NCI-H748 treated with DMSO at 0.1 percent for 48 hours (cell line): ENCODE measurements at regions not wholly inside any gene's neighbourhood (a gene's known extent, or its start where the extent isn't known, plus 50 kb on each side); places are given as distances from the start of the nearest gene placed in this dataset.
"Not testable (repeated sequence)": the region's sequence is repeated elsewhere in the genome, so short reads cannot be mapped to it uniquely, and the experiment has no call there.

Experiments used
- DNase-seq: peaks from one replicate; lab custom pipeline; 2025; lab: John Stamatoyannopoulos, UW

DNA sequence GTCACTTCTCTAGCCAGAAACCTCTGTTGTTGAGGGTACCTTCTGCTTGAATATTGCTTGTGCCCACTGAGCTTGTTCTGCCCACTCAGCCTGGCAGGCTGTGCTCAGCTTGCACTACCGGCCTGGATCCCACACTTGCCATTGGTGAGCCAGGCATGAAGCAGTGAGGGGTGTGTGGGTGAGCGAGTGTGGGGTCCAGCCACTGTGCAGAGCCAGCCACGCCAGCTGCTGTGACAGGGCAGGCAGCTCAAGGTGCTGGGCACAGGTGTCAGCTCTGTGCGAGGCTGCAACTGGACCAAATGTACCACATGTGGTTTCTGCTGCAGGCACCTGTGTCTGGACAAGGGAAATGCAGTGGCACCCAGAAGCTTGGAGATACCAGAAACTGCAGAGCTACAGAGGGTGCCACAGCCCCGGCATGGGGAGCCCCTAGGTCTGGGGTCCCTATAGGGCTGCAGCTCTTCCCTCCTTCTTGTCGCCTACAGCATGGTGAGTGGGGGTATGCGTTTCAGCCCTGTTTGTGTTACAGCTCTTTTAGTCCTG is 305.1 kb upstream of the RIOK2 start:
- DNase-seq = no peak

DNA sequence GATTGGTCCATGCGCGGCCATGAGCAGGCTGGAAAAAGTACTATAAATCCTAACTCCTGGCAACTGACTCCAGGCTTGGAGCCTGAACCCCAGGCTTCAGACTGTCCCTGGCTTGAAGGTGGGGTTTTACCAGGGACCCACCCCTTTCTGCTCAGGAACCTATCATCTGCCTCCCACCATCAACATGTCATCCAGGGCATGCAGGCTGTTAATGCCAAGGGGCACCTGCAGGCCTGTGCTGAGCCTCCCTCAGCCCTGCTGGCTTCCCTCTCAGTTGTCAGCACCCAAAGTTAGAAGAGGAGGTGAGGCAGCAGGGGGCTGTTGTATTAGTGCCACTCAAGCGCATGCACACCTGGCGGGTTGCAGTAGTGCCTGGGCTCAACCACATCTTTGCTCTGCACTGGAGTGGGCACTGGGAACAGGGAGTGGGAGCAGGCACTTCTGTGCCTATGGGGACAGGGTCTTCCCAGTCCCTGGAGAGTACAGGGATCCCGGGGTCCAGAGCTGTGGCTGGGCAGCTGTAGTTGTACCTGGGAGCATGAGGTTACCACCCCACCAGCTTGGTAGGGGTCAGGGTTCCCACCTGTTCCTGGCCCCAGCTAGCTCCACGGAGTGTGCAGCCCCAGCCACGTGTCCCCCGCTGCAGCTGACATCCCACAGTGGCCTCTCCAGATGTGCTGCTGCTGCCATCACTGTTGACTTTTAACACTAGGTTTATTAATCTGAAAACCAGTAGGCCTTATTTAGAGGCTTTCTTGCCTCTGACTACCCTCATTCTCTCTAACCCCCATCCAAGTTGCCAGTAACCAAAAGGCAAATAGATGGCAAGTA is 306.2 kb upstream of the RIOK2 start:
- no peak for DNase-seq

DNA sequence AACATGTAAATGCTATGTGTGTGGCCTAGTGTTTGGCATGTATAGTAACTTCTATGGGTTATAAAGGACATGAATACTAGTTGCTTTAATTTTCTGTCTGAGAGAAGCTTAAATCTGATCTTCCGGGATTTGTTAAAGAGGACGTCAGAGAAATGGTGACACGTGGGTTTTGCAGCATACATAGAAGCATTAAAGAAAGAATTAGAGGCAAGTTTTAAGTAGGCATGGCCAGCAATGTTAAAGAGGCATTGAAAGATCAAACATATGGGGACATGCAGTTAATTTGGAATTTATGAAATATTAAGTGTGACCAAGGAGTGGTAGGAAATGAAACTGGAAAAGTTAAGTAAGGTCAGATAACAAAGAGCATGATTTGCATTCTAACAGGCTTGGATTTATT is 311.4 kb upstream of the RIOK2 start:
- DNase-seq = no peak

DNA sequence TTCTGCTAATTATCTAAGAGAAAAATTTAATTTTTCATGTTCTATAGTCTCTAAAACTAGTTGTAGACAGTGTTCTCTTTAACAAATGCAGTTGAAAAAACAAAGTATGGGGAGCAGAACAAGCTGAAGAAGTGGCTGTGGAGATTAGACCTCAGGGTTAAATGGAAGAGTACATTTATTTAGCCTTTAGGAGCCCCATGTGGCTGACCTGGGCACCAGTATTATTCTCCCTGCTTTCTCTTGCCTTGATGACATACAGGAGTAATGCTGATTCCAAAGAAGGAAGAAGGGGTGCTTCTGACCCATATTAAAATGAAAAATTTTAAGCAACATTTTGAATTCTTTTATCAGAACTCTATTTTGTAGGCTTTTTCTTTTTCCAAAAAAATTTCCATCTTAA is 312.3 kb upstream of the RIOK2 start:
- no peak for DNase-seq

DNA sequence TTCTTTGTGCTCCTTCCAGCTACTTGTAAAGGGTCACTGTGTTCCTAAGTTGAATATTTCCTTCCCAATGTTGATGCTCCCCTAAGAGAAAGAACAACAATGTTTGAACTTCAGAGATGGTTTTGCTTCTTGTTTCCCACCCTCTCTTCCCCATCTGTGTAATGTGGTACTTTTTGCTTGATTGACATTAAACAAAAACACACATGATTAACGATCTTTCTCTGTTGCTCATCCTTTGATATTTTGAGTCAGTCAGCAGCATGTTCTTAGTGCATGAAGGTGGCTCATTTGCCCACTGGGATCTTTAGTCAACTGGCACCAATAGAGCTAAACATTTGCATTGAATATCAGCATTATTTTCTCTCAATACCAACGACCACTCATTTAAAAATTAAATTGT is 313.0 kb upstream of the RIOK2 start:
- no peak for DNase-seq

DNA sequence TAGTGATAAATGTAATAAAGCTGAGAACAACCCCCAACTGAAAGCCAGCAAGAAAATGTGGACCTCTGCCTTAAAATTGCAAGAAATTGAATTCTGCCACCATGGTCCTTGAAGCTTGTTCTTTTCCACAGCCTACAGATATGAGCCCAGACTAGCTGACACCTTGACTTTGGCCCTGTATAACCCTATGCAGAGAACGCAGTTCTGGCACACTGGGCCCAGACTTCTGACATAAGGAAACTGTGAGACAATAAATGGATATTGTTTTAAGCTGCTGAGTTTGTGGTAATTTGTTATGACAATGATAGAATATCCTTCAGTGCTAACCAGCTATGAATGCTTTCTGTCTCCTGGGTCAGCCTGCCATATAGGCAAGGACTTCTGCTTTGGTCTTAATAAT is 315.6 kb upstream of the RIOK2 start:
- DNase-seq = no peak

DNA sequence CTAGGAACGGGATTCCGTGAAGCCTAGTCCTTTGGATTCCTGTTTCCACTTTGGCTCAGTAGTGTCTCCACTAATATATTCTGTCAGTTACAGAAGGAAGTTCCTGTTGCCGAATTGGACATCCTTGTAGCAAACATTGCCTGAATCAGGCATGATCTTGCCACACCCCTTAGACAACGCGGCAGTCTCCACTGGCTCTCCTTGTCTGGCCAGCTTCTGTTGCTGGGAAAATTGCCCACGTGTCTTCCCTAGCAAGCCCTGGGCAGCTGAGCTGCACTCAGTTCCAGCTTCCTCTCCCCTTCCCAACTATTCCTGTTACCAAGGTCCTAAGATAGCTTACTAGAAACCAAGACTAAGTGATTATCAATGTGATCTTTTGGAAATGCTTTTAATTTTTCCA is 316.6 kb upstream of the RIOK2 start:
- DNase-seq = no peak

DNA sequence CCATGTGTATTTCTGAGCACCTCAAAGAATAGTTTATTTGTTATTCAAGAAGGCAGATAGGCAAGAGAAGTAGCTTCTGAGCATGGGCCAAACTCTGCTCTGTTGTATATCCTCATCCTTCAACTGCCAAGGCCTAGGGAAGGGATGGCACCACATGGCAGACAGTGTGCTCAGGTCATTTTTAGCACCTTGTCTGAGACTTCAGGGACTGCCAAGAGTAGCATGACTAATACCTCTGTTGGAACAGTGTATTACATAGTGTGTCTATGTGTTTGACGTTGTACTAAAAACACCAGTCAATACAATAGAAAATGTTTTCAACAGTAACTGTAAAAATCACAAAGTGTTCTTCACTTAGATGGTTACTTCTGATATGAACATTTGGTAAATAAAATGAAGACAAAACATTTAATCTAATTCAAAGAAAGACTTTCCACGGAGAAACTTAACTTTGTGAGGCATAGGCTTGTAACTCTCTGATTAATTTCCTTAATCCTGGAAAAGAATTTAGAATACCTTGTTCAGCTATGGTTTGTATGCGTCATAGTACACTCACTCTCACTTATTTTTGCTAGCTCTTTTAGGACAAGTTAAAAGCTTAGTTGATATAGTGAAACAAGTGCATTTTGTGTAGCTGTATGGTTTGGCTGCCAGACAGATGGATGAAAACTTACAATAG is 318.4 kb upstream of the RIOK2 start:
- DNase-seq = no peak

DNA sequence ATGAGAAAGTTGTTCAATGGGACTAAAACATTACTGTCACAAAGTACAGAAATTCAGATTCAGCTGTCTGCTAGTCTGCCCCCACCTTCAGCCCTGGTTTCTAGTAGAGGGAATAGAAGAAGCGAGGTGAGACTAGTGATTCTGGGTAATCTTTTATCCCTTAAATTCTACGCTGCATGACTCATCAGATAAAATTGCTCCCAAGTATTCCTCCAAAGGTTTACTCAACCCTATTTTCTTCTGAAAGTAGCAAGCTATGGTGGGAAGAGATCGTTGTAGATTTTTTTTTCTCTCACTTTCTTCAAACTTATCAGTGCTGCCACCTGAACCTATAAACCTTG is 318.9 kb upstream of the RIOK2 start:
- DNase-seq = no peak

DNA sequence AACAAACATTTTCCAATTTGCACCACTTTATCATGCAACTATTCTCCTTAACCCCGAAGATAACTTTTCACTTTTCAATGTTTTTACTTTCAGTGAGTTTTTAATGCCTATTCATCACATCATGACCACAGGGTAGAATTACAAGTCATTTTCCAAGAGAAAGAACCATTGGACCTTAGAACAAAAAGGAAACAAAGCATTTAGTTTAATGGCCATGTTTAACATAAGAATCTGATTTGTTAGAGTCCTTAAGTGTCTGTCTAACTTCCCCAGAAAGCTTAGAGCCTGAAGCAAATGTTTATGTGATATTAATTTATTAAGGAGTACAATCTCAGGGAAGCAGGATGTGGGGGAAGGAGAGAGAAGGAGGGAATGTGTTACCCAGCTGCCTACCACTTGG is 325.8 kb upstream of the RIOK2 start:
- no peak for DNase-seq

DNA sequence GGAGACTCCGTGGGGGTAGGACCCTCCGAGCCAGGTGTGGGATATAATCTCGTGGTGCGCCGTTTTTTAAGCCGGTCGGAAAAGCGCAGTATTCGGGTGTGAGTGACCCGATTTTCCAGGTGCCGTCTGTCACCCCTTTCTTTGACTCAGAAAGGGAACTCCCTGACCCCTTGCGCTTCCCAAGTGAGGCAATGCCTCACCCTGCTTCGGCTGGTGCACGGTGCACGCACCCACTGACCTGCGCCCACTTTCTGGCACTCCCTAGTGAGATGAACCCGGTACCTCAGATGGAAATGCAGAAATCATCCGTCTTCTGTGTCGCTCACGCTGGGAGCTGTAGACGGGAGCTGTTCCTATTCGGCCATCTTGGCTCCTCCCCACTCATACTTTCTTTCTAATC is 336.5 kb upstream of the RIOK2 start:
- not testable (repeated sequence) for DNase-seq

DNA sequence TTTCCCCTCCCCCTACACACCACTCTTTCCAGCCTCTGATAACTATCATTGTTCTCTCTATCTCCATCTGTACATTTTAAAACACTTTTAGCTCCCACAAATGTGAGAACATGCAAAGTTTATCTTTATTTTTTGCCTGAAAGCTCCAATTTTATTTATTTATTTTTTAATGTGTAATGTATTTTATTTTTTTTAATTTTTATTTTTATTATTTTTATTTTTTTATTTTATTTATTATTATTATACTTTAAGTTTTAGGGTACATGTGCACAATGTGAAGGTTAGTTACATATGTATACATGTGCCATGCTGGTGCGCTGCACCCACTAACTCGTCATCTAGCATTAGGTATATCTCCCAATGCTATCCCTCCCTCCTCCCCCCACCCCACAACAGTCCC is 340.3 kb upstream of the RIOK2 start:
- not testable (repeated sequence) for DNase-seq

DNA sequence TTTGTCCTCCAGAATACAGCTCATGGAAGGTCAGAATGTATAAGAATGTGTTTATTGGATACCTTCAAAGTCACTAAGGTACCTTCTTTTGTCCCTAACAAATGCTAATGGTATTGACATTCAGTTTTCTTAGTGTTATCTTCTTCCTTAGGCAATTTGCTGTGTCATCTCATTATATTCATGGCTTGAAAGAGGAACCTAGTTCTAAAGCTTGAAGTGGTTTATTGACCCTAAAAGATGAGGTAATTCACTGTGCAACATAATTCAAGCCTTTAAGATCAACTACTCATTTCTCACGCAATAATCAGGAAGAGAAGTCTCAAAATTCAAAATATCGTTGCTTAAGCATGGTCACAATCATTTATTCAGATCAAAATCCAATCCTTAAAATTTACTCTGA is 342.7 kb upstream of the RIOK2 start:
- DNase-seq = no peak

DNA sequence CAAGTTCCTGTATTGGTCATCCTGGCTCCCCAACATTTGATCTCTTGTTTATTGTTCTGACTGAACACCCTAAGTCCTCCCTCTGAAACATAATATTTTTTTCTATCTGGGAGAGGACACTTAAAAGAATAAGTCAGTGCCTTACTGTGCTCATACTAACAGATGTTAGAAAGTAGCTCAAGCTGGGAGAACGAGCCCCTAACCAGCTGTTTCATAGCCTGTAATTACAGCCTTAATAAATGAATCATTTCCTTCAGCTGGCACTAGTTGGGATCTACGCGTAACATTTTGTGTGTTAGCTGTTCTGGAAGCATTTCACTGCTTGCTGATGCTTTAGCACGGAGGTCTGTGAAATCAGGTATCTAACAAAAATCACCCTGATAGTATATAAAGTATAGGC is 345.9 kb upstream of the RIOK2 start:
- DNase-seq = no peak

DNA sequence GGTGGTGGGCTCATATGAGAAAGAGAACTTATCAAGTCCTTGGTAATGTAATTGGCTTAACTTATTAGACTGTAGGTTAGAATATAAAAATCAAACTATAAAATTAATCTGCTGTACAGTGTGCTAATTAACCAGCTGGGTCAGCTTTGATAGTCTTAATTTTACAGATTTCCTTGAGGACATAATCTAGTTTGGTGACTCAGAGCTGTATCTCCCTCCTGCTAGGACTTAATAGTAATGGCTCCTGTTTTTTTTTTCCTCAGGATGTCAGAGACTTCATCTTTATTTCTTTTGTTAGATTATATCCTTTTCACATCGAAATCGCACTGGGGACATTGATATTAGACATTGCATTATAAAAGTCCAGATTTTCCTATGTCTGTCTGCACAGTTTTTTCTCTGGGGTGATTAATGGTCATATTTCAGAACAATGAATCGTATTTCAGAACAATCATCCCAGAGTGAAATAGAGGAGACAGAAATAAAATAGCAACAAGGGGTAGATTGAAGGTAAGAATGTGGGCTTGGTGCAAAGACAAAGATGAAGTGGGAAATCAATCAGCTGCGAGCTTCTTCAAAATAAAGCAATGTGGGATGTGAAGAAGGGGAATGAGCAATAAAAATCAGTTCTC is 346.4 kb upstream of the RIOK2 start:
- DNase-seq = no peak

DNA sequence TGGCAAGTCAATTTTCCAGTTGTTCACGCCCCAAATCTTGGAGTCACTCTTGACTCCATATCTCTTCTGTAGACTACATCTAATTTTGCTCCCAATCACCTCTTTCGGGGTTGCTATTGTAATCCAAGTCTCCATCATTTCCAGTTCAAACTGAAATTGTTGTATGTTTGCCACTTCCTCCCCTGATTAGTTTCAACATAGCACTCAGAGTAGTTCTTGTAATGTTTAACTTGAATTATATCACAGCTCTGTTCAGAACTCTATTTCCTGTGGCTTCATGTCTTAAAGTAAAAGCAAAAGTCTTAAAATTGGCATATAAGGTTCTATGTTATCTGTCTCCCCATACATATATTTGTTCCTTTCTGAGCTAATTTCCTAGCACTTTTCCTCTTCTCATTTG is 348.5 kb upstream of the RIOK2 start:
- no peak for DNase-seq

DNA sequence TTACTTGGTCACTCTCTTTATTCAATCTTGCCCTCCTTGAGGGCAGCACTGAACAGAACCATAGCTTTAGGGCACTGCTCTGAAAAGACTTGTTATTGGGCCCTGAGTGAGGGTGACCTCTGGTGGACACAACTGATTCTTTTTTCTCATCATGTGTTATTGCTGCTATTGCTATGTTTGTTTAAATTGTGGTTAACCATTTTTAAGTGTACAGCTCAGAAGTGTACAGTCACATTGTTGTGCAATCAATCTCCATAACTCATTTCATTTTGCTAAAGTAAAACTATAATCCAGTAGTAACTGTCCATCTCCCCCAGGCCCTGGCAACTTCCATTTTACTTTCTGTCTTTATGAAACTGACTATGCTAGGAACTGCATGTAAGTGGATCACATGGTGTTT is 351.1 kb upstream of the RIOK2 start:
- DNase-seq = no peak

DNA sequence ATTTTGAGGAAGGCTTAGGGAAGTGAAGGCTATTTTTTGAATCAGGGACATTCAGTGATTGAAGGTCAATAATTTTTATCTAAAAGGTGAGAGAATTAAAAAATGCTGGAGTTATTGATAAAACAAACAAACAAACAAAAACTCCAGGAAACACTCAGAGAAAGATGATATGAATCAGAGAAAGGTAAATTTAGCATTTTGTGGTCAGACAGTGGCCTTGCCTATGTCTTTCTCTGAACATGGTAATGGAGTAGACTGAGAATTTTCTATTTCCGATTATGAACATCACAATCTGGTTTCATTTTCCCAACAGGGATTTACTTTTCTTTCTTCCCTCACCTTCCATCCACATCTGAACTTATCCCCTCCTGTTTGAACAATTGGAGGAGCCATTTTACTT is 353.6 kb upstream of the RIOK2 start:
- DNase-seq = no peak

DNA sequence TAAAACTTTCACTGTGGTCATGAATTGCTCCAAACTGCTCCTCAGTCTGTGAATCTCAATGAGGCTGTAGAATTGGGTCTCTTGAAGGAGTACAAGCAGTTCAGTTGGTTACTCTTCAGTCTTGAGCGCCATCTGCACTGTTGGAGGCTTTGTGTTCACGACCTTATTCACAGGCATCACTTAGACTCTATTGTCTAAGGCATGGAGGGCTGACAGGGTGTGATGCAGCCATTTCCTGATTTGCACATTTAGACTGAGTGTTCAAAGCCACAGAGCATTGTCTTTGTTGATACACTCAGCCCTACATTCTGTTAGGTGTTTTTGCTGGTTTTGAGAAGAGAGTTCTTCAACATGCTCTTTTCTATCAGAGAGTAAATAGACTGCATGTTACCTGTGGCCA is 355.9 kb upstream of the RIOK2 start:
- DNase-seq = no peak

DNA sequence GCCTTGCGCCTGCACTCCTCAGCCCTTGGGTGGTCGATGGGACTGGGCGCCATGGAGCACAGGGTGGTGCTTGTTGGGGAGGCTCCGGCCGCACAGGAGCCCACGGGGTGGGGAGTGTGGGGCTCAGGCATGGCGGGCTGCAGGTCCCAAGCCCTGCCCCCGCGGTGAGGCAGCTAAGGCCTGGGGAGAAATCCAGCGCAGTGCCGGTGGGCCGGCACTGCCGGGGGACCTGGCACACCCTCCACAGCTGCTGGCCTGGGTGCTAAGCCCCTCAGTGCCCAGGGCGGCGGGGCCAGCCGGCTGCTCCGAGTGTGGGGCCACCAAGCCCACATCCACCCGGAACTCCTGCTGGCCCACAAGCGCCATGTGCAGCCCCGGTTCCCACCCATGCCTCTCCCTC is 358.8 kb upstream of the RIOK2 start:
- DNase-seq = no peak

DNA sequence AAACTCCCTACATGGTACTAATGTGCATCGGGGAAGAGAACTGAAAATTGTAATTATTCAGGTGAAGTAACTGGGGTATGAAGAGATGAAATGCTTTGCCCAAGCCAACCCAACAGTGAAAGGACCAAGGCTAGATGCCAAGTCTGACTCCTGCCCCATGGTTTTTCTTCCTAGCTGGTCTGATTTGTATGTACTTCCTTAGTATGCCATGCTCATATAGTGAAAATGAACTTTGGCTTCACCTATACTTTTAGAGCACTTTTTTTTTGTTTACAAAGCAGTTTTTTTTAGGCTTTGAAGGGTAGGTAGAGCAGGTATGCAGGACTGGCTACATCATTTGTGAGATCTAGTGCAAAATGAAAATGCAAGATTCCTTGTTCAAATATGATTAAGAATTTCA is 359.4 kb upstream of the RIOK2 start:
- no peak for DNase-seq

DNA sequence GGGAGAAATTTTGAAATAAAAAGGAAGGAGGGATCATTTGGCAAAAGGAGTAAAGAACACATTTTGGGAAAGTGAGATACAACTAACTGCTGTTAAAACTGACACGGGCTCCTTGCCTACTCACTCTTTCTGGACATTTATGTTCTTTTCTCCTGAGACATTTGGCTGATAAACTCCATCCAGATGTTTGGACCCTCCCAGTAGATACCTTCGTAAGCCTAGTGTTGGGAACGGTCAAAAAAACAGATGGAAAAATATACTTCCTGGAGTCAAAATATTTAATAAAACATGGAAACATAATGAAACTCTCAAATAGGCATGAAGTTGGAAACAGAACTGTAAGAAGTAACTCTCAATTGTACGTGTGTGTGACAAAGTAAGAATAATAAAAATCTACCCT is 360.1 kb upstream of the RIOK2 start:
- no peak for DNase-seq

DNA sequence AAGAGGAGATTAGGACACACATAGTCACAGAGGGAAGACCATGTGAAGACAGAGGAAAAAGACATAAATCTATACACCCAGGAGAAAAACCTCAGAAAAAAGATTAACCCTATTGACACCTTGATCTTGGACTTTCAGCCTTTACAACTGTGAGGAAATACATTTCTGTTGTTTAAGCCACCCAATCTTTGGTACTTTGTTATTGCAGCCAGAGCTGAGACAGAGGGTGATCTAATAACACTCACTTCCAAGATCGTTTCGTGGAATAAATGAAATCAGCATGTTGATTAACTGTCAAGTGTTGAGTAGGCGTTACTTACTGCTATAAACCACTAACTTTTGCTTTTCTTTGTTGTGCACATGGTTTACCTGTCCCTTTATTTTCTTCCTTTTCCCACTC is 361.2 kb upstream of the RIOK2 start:
- DNase-seq = no peak
